Neural progenitor cell (in vitro differentiated cells): ENCODE measurements at regions not wholly inside any gene's neighbourhood (a gene's known extent, or its start where the extent isn't known, plus 50 kb on each side); places are given as distances from the start of the nearest gene placed in this dataset.

ENCODE experiments used
- DNase-seq: peaks from one replicate; pipeline ENCODE4 v3.0.0-alpha.2; 2016; ENCODE audit warnings: low spot score
- H2AFZ ChIP-seq: fragments of 200-600 bp; sonication (generic); replicated peaks from 2 replicates; pipeline ENCODE4 v1.6.1; 2016; ENCODE audit warnings: antibody characterized with exemption
- H3F3A ChIP-seq: fragments of 200-600 bp; sonication (generic); 2 replicates; pipeline ENCODE4 v1.6.1; 2016; ENCODE audit warnings: antibody characterized with exemption, low read depth
- H3K27ac ChIP-seq: fragments of 200-600 bp; sonication (generic); 2 replicates; pipeline ENCODE4 v1.5.1; 2016; ENCODE audit warnings: mild to moderate bottlenecking
- H3K27me3 ChIP-seq: fragments of 200-600 bp; sonication (generic); 2 replicates; pipeline ENCODE4 v1.6.1; 2016; ENCODE audit warnings: mild to moderate bottlenecking, moderate library complexity
- H3K36me3 ChIP-seq: fragments of 200-600 bp; sonication (generic); 2 replicates; pipeline ENCODE4 v1.5.1; 2016
- H3K4me1 ChIP-seq: fragments of 200-600 bp; sonication (generic); 2 replicates; pipeline ENCODE4 v1.6.1; 2016; ENCODE audit warnings: mixed run types
- H3K4me2 ChIP-seq: fragments of 200-600 bp; sonication (generic); 2 replicates; pipeline ENCODE4 v1.6.1; 2016
- H3K4me3 ChIP-seq: fragments of 200-600 bp; sonication (generic); 2 replicates; pipeline ENCODE4 v1.5.1; 2016
- H3K79me2 ChIP-seq: fragments of 200-600 bp; sonication (generic); 2 replicates; pipeline ENCODE4 v1.6.1; 2016; ENCODE audit warnings: low read depth
- H3K9ac ChIP-seq: fragments of 200-600 bp; sonication (generic); 2 replicates; pipeline ENCODE4 v1.6.1; 2016
- H3K9me3 ChIP-seq: fragments of 200-600 bp; sonication (generic); 2 replicates; pipeline ENCODE4 v1.5.1; 2016; ENCODE audit warnings: low read depth
- H4K20me1 ChIP-seq: fragments of 200-600 bp; sonication (generic); 2 replicates; pipeline ENCODE4 v1.6.1; 2016; ENCODE audit warnings: low read depth
- H3K27ac Mint-ChIP-seq: 3 replicates; pipeline ENCODE4 v1.8.0; 2021; ENCODE audit warnings: mixed read lengths
- H3K27me3 Mint-ChIP-seq: 2 replicates; pipeline ENCODE4 v1.8.0; 2022; ENCODE audit warnings: low read depth, mild to moderate bottlenecking, inconsistent platforms, moderate library complexity, mixed read lengths; ENCODE audit not compliant: insufficient read depth
- H3K36me3 Mint-ChIP-seq: 3 replicates; pipeline ENCODE4 v1.8.0; 2021; ENCODE audit warnings: mixed read lengths
- H3K4me1 Mint-ChIP-seq: 3 replicates; pipeline ENCODE4 v1.8.0; 2021; ENCODE audit warnings: mixed read lengths
- H3K4me3 Mint-ChIP-seq: 3 replicates; pipeline ENCODE4 v1.8.0; 2021; ENCODE audit warnings: mild to moderate bottlenecking, moderate library complexity, mixed read lengths
- H3K9me3 Mint-ChIP-seq: 3 replicates; pipeline ENCODE4 v1.8.0; 2020; ENCODE audit warnings: mixed read lengths
- CTCF ChIP-seq: fragments of 200-600 bp; sonication (generic); IDR thresholded peaks from 2 replicates; pipeline ENCODE4 v1.5.1; 2017; ENCODE audit warnings: antibody characterized with exemption, mild to moderate bottlenecking
- EZH2 ChIP-seq: fragments of 200-600 bp; sonication (generic); IDR thresholded peaks from 2 replicates; pipeline ENCODE4 v1.6.1; 2017; ENCODE audit warnings: antibody characterized with exemption, mild to moderate bottlenecking, moderate library complexity
- EZH2phosphoT487 ChIP-seq: fragments of 200-600 bp; sonication (generic); IDR thresholded peaks from 2 replicates; pipeline ENCODE4 v1.6.1; 2017; ENCODE audit warnings: antibody characterized with exemption

- H4K20me1 ChIP-seq = no peaks in the 10 kb centered on the region
- Mint-ChIP-seq H3K4me3 (no peak overlapping the region), H3K27ac (no peak overlapping the region), H3K36me3 (no peaks in the 10 kb centered on the region), H3K27me3 (peaks cover 5% of the 10 kb centered on the region), H3K4me1 (peaks cover 6% of the 10 kb centered on the region), H3K9me3 (no peaks in the 10 kb centered on the region)
- no peaks in the 10 kb centered on the region for H3K36me3 ChIP-seq
- DNase-seq = no peak
- no peak overlapping the region for H3K4me2 ChIP-seq
- H3K79me2 ChIP-seq = no peaks in the 10 kb centered on the region
- H3K9me3 ChIP-seq = no peaks in the 10 kb centered on the region
- no peak for TF ChIP-seq EZH2phosphoT487
- TF ChIP-seq EZH2 = no peak
- TF ChIP-seq CTCF = no peak
- H3F3A ChIP-seq = no peaks in the 10 kb centered on the region
- H3K4me1 ChIP-seq = peaks cover 5% of the 10 kb centered on the region
- H3K27ac ChIP-seq = no peak overlapping the region
- no peaks in the 10 kb centered on the region for H3K27me3 ChIP-seq
- no peak overlapping the region for H2AFZ ChIP-seq
- H3K4me3 ChIP-seq = no peak overlapping the region
- H3K9ac ChIP-seq = no peak overlapping the region
Observed at GRCh38 chr19:28836421-28836820, 376.5 kb downstream of the UQCRFS1 start.

GRCh38 chr19:28834996-28835395 lies 378.0 kb downstream of the UQCRFS1 start:
- TF ChIP-seq EZH2 (no peak), EZH2phosphoT487 (no peak), CTCF (no peak)
- DNase-seq = no peak
- no peaks in the 10 kb centered on the region for H3K36me3 Mint-ChIP-seq

GRCh38 chr19:28831462-28831861 lies 381.5 kb downstream of the UQCRFS1 start:
- Histone ChIP-seq H3K4me3 (no peak overlapping the region), H3K4me1 (peaks cover 9% of the 10 kb centered on the region), H3F3A (no peaks in the 10 kb centered on the region), H3K27me3 (no peaks in the 10 kb centered on the region), H3K36me3 (no peaks in the 10 kb centered on the region), H3K27ac (no peak overlapping the region), H4K20me1 (no peaks in the 10 kb centered on the region), H3K9me3 (no peaks in the 10 kb centered on the region), H3K9ac (no peak overlapping the region), H2AFZ (no peak overlapping the region), H3K79me2 (no peaks in the 10 kb centered on the region), H3K4me2 (peak overlapping the region; percentile 31)
- Mint-ChIP-seq H3K27me3 (peaks cover 8% of the 10 kb centered on the region), H3K4me1 (peaks cover 4% of the 10 kb centered on the region), H3K9me3 (peaks cover 2% of the 10 kb centered on the region), H3K27ac (no peak overlapping the region), H3K4me3 (no peak overlapping the region), H3K36me3 (no peaks in the 10 kb centered on the region)
- peak; percentile 13 for DNase-seq
- TF ChIP-seq EZH2phosphoT487 (no peak), EZH2 (no peak), CTCF (no peak)

More at GRCh38 chr19:28834996-28835395, 378.0 kb downstream of the UQCRFS1 start:
- Mint-ChIP-seq H3K27me3 (peaks cover 7% of the 10 kb centered on the region), H3K27ac (no peak overlapping the region), H3K4me3 (no peak overlapping the region), H3K4me1 (peaks cover 9% of the 10 kb centered on the region), H3K9me3 (no peaks in the 10 kb centered on the region)
- Histone ChIP-seq H4K20me1 (no peaks in the 10 kb centered on the region), H3K9me3 (no peaks in the 10 kb centered on the region), H3K79me2 (no peaks in the 10 kb centered on the region), H3K4me1 (peaks cover 9% of the 10 kb centered on the region), H3K4me3 (no peak overlapping the region), H2AFZ (no peak overlapping the region), H3K9ac (no peak overlapping the region), H3K27me3 (no peaks in the 10 kb centered on the region), H3K4me2 (no peak overlapping the region), H3K27ac (no peak overlapping the region), H3K36me3 (no peaks in the 10 kb centered on the region), H3F3A (no peaks in the 10 kb centered on the region)
